IMR-90 (cell line): ENCODE measurements at regions not wholly inside any gene's neighbourhood (a gene's known extent, or its start where the extent isn't known, plus 50 kb on each side); places are given as distances from the start of the nearest gene placed in this dataset.

Experiments used
- ATAC-seq: fragments of 200-7000 bp; cut with Tn5 transposase; 2 replicates; pipeline ENCODE4 v1.9.1; 2020; ENCODE audit warnings: low read depth, mild to moderate bottlenecking, moderate library complexity
- BruUV-seq: library from RNA; stranded (reverse); fragments of 400-500 nt; replicated peaks from 2 replicates; lab custom pipeline; 2021; lab: Mats Ljungman, UMichigan
- CTCF ChIA-PET: fragments of 300-600 bp; formaldehyde crosslinking; extraction: SDS; loops from one replicate; lab custom pipeline; 2021; ENCODE audit warnings: antibody characterized with exemption; lab: Yijun Ruan, JAX
- POLR2A ChIA-PET: fragments of 300-600 bp; sonication (Branson Sonifier 250); formaldehyde crosslinking; loops from one replicate; lab custom pipeline; 2022; ENCODE audit warnings: antibody characterized with exemption; ENCODE audit not compliant: unreplicated experiment; lab: Charles Lee
- DNase-seq: peaks from one replicate; pipeline ENCODE4 v3.0.0; 2013
- H2AFZ ChIP-seq: replicated peaks from 2 replicates; pipeline ENCODE3; 2013; ENCODE audit warnings: low read length, mild to moderate bottlenecking; ENCODE audit not compliant: poor library complexity
- H2AK5ac ChIP-seq: 2 replicates; pipeline ENCODE4 v1.6.1; 2013; ENCODE audit warnings: low read depth, low read length, inconsistent platforms
- H2AK9ac ChIP-seq: replicated peaks from 2 replicates; pipeline ENCODE3; 2013; ENCODE audit warnings: mild to moderate bottlenecking, low read depth, low read length, moderate library complexity; ENCODE audit not compliant: poor library complexity
- H2BK120ac ChIP-seq: 2 replicates; pipeline ENCODE4 v1.6.1; 2013; ENCODE audit warnings: low read depth, low read length, inconsistent platforms
- H2BK15ac ChIP-seq: 3 replicates; pipeline ENCODE4 v1.6.1; 2013; ENCODE audit warnings: low read depth, low read length, inconsistent platforms
- H2BK20ac ChIP-seq: 2 replicates; pipeline ENCODE4 v1.6.1; 2013; ENCODE audit warnings: low read depth, mild to moderate bottlenecking, inconsistent platforms, low read length, moderate library complexity
- H2BK5ac ChIP-seq: 2 replicates; pipeline ENCODE4 v1.6.1; 2013; ENCODE audit warnings: mild to moderate bottlenecking, low read depth, low read length, inconsistent platforms; ENCODE audit not compliant: poor library complexity, severe bottlenecking
- H3K14ac ChIP-seq: replicated peaks from 2 replicates; pipeline ENCODE4 v1.6.1; 2013; ENCODE audit warnings: low read depth, low read length, inconsistent platforms
- H3K18ac ChIP-seq: 2 replicates; pipeline ENCODE4 v1.6.1; 2013; ENCODE audit warnings: low read depth, low read length, control low read depth
- H3K23ac ChIP-seq: 2 replicates; pipeline ENCODE4 v1.6.1; 2013; ENCODE audit warnings: low read depth, low read length, inconsistent platforms
- H3K27ac ChIP-seq: 2 replicates; pipeline ENCODE4 v1.5.1; 2013; ENCODE audit warnings: mild to moderate bottlenecking, control low read depth, low read length; ENCODE audit not compliant: insufficient read depth
- H3K27me3 ChIP-seq: 2 replicates; pipeline ENCODE4 v1.6.1; 2013; ENCODE audit warnings: low read length; ENCODE audit not compliant: control insufficient read depth, insufficient read depth
- H3K36me3 ChIP-seq: 2 replicates; pipeline ENCODE4 v1.6.1; 2013; ENCODE audit warnings: low read length, mixed read lengths; ENCODE audit not compliant: control insufficient read depth, insufficient read depth
- H3K4ac ChIP-seq: 2 replicates; pipeline ENCODE4 v1.6.1; 2013; ENCODE audit warnings: low read depth, low read length, inconsistent platforms
- H3K4me1 ChIP-seq: 2 replicates; pipeline ENCODE4 v1.6.1; 2013; ENCODE audit warnings: low read length, mixed read lengths; ENCODE audit not compliant: control insufficient read depth, insufficient read depth
- H3K4me2 ChIP-seq: 2 replicates; pipeline ENCODE4 v1.6.1; 2013; ENCODE audit warnings: low read depth, mild to moderate bottlenecking, control low read depth, low read length, moderate library complexity
- H3K4me3 ChIP-seq: 2 replicates; pipeline ENCODE4 v1.5.1; 2013; ENCODE audit warnings: low read depth, mild to moderate bottlenecking, control low read depth, low read length, moderate library complexity; ENCODE audit not compliant: insufficient read depth
- H3K56ac ChIP-seq: 2 replicates; pipeline ENCODE4 v1.6.1; 2013; ENCODE audit warnings: low read length, inconsistent platforms; ENCODE audit not compliant: insufficient read depth; ENCODE audit errors: extremely low read depth
- H3K79me1 ChIP-seq, 2 experiments: 2 replicates each; pipeline ENCODE4 v1.6.1; 2013; ENCODE audit warnings: low read length in 2 of 2, inconsistent platforms in 1 of 2, low read depth in 1 of 2
- H3K9ac ChIP-seq: 2 replicates; pipeline ENCODE4 v1.6.1; 2013; ENCODE audit warnings: low read depth, low read length, control low read depth
- H3K9me1 ChIP-seq: 2 replicates; pipeline ENCODE4 v1.6.1; 2013; ENCODE audit warnings: low read length, inconsistent platforms; ENCODE audit not compliant: insufficient read depth
- H3K9me3 ChIP-seq: 2 replicates; pipeline ENCODE4 v1.6.1; 2013; ENCODE audit warnings: low read length; ENCODE audit not compliant: control insufficient read depth, insufficient read depth
- H4K20me1 ChIP-seq: 2 replicates; pipeline ENCODE4 v1.6.1; 2013; ENCODE audit warnings: low read length, inconsistent platforms; ENCODE audit not compliant: insufficient read depth
- H4K5ac ChIP-seq: 2 replicates; pipeline ENCODE4 v1.6.1; 2013; ENCODE audit warnings: mild to moderate bottlenecking, low read depth, low read length, control low read depth
- H4K8ac ChIP-seq, 2 experiments: 2 replicates each; pipeline ENCODE4 v1.6.1; 2013; ENCODE audit warnings: low read depth in 2 of 2, low read length in 2 of 2, control low read depth in 1 of 2, inconsistent platforms in 1 of 2
- H4K91ac ChIP-seq: 2 replicates; pipeline ENCODE4 v1.6.1; 2013; ENCODE audit warnings: low read depth, low read length, inconsistent platforms; ENCODE audit not compliant: insufficient read depth
- BHLHE40 ChIP-seq: fragments of 150-350 bp; IDR thresholded peaks from 2 replicates; pipeline ENCODE4 v1.6.1; 2016; ENCODE audit warnings: mild to moderate bottlenecking, low read depth, low read length
- CEBPB ChIP-seq: IDR thresholded peaks from 2 replicates; pipeline ENCODE4 v1.6.1; 2012; ENCODE audit warnings: low read depth, low read length, improper control_type of control experiment
- CHD1 ChIP-seq: IDR thresholded peaks from 2 replicates; pipeline ENCODE4 v1.6.1; 2012; ENCODE audit warnings: low read depth, low read length, improper control_type of control experiment
- CTCF ChIP-seq: conservative IDR thresholded peaks from 2 replicates; pipeline ENCODE4 v1.5.1; 2012; ENCODE audit warnings: mild to moderate bottlenecking, low read depth, low read length, improper control_type of control experiment
- ELK1 ChIP-seq: fragments of 150-350 bp; IDR thresholded peaks from 2 replicates; pipeline ENCODE4 v1.6.1; 2016; ENCODE audit warnings: low read depth, mild to moderate bottlenecking, low read length, moderate library complexity, borderline replicate concordance
- FOS ChIP-seq: fragments of 150-350 bp; IDR thresholded peaks from 2 replicates; pipeline ENCODE4 v1.6.1; 2016; ENCODE audit warnings: low read depth, low read length
- MAFK ChIP-seq: IDR thresholded peaks from 2 replicates; pipeline ENCODE4 v1.6.1; 2012; ENCODE audit warnings: low read depth, low read length, improper control_type of control experiment
- MAZ ChIP-seq: IDR thresholded peaks from 2 replicates; pipeline ENCODE4 v1.6.1; 2012; ENCODE audit warnings: low read depth, mild to moderate bottlenecking, low read length, improper control_type of control experiment, moderate library complexity, borderline replicate concordance
- MXI1 ChIP-seq: IDR thresholded peaks from 2 replicates; pipeline ENCODE4 v1.6.1; 2012; ENCODE audit warnings: low read depth, mild to moderate bottlenecking, low read length, moderate library complexity, borderline replicate concordance
- NFE2L2 ChIP-seq: fragments of 150-350 bp; IDR thresholded peaks from 2 replicates; pipeline ENCODE4 v1.6.1; 2016; ENCODE audit warnings: low read depth, mild to moderate bottlenecking, low read length
- POLR2A ChIP-seq: IDR thresholded peaks from 2 replicates; pipeline ENCODE4 v1.6.1; 2012; ENCODE audit warnings: mild to moderate bottlenecking, low read depth, low read length
- RAD21 ChIP-seq: IDR thresholded peaks from 2 replicates; pipeline ENCODE4 v1.6.1; 2012; ENCODE audit warnings: low read length, improper control_type of control experiment
- RCOR1 ChIP-seq: IDR thresholded peaks from 2 replicates; pipeline ENCODE4 v1.6.1; 2012; ENCODE audit warnings: mild to moderate bottlenecking, low read length, improper control_type of control experiment; ENCODE audit not compliant: insufficient replicate concordance
- RFX5 ChIP-seq: IDR thresholded peaks from 2 replicates; pipeline ENCODE4 v1.8.0; 2012; ENCODE audit warnings: low read depth, mild to moderate bottlenecking, low read length, moderate library complexity
- USF2 ChIP-seq: fragments of 150-350 bp; IDR thresholded peaks from 2 replicates; pipeline ENCODE4 v1.6.1; 2017; ENCODE audit warnings: mild to moderate bottlenecking, antibody characterized with exemption, low read length, low read depth
- WGBS, 2 experiments: methylation state at CpG; one replicate each; pipeline versions ENCODE4 v1.1.5 to v1.1.7; 2013; ENCODE audit warnings: missing lambda C conversion rate in 2 of 2; ENCODE audit not compliant: insufficient read length in 1 of 2; ENCODE audit errors: extremely low coverage in 2 of 2; 5-methylcytosine and 5-hydroxymethylcytosine counted together
- dilution Hi-C: fragments of 300-500 bp; cut with HindIII; formaldehyde crosslinking; loops from one replicate; pipeline ENCODE4 v1.14.3; 2018; ENCODE audit warnings: low sequenced_read_pairs; ENCODE audit not compliant: unreplicated experiment
- in situ Hi-C: fragments of 300-500 bp; cut with MboI; formaldehyde crosslinking; loops from 3 replicates; pipeline ENCODE4 v1.14.3; 2019; ENCODE audit warnings: low sequenced_read_pairs, inconsistent platforms, mixed read lengths
- intact Hi-C: fragments of 100-400 bp; cut with micrococcal nuclease; formaldehyde crosslinking; loops from 2 replicates; pipeline ENCODE4 v1.10.0; 2022

GRCh38 chr1:29388170-29388569 lies 151.8 kb downstream of the PTPRU start:
- BruUV-seq = no TSS peak
- Histone ChIP-seq H3K4me2 (no peak overlapping the region), H2BK15ac (no peak overlapping the region), H3K9ac (no peak overlapping the region), H3K4me3 (no peak overlapping the region), H2BK120ac (no peak overlapping the region), H4K20me1 (no peaks in the 10 kb centered on the region), H3K56ac (no peak overlapping the region), H2AFZ (no peak overlapping the region), H2BK20ac (no peak overlapping the region), H2BK5ac (no peak overlapping the region), H3K9me1 (no peaks in the 10 kb centered on the region), H3K27me3 (no peaks in the 10 kb centered on the region; the same call in none of the 2 replicates), H3K9me3 (no peaks in the 10 kb centered on the region), H3K18ac (no peak overlapping the region), H4K5ac (no peak overlapping the region), H3K4ac (no peak overlapping the region), H4K91ac (no peak overlapping the region), H3K79me1 (no peaks in the 10 kb centered on the region), H3K23ac (no peak overlapping the region), H3K36me3 (no peaks in the 10 kb centered on the region), H2AK9ac (no peak overlapping the region), H4K8ac (no peak overlapping the region), H3K14ac (no peak overlapping the region), H2AK5ac (no peak overlapping the region), H3K27ac (no peak overlapping the region), H3K4me1 (no peaks in the 10 kb centered on the region)
- in situ Hi-C loops (loop anchor here (10.0 kb wide), 1 partner anchor 143 kb away; no protein-coding TSS in a partner anchor), dilution Hi-C loops (no loop called here), intact Hi-C loops (no loop called here)
- TF ChIP-seq CTCF (no peak), FOS (no peak), BHLHE40 (no peak), MXI1 (no peak), RCOR1 (no peak), CEBPB (no peak), RFX5 (no peak), CHD1 (no peak), MAZ (no peak), RAD21 (no peak), NFE2L2 (no peak), POLR2A (no peak), MAFK (no peak), USF2 (no peak), ELK1 (no peak)
- WGBS, 2 experiments = no CpG with 5 or more reads among the region's 2 CpGs
- DNase-seq (no peak), ATAC-seq (no peak)
- ChIA-PET POLR2A (no interaction called here), CTCF (no interaction called here)
